Mesothelial cell of epicardium (in vitro differentiated cells): ENCODE measurements at regions not wholly inside any gene's neighbourhood (a gene's known extent, or its start where the extent isn't known, plus 50 kb on each side); places are given as distances from the start of the nearest gene placed in this dataset.

ENCODE experiments used
- DNase-seq, 2 experiments: peaks; one replicate each; pipeline ENCODE4 v3.0.0; 2021; ENCODE audit warnings: low spot score in 2 of 2; ENCODE audit not compliant: unreplicated experiment in 2 of 2
- H3K27ac Mint-ChIP-seq: 2 replicates; pipeline ENCODE4 v1.8.0; 2021; ENCODE audit warnings: mixed read lengths
- H3K27me3 Mint-ChIP-seq: 2 replicates; pipeline ENCODE4 v1.8.0; 2021; ENCODE audit warnings: low read depth, mixed read lengths
- H3K36me3 Mint-ChIP-seq: 2 replicates; pipeline ENCODE4 v1.8.0; 2021; ENCODE audit warnings: mixed read lengths
- H3K4me1 Mint-ChIP-seq: 2 replicates; pipeline ENCODE4 v1.8.0; 2021; ENCODE audit warnings: mixed read lengths
- H3K4me3 Mint-ChIP-seq: 2 replicates; pipeline ENCODE4 v1.8.0; 2021; ENCODE audit warnings: mild to moderate bottlenecking, moderate library complexity, mixed read lengths
- H3K9me3 Mint-ChIP-seq: 2 replicates; pipeline ENCODE4 v1.8.0; 2021; ENCODE audit warnings: mixed read lengths
- TF ChIP-seq, protein P1 (sequence below): fragments of 200-600 bp; sonication (generic); IDR thresholded peaks from one replicate; pipeline ENCODE4 v1.5.0; 2021; ENCODE audit warnings: antibody characterized with exemption; ENCODE audit not compliant: unreplicated experiment

DNA sequence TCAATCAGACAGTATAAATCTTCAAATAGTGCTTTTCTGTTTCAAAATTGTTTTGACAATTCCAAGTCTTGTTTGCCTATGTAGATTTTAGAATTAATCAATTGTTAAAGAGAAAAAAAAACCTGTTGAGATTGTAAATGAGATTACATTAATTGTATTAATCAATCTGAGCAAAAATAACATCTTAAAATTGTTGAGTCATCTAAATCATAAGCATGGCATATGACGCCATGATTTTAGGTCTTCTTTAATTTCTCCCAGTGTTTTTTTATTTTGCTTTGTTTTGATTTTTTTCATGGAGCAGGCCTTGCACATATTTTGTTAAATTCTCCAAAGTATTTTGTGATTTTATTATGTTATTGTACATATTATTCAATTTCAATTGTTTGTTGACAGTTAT lies 988.0 kb upstream of the SEMA6A start:
- Mint-ChIP-seq H3K36me3 (no peaks in the 10 kb centered on the region), H3K4me3 (no peak overlapping the region), H3K27ac (no peak overlapping the region), H3K4me1 (peaks cover 6% of the 10 kb centered on the region), H3K27me3 (no peaks in the 10 kb centered on the region), H3K9me3 (no peaks in the 10 kb centered on the region)
- TF ChIP-seq, protein P1, sequence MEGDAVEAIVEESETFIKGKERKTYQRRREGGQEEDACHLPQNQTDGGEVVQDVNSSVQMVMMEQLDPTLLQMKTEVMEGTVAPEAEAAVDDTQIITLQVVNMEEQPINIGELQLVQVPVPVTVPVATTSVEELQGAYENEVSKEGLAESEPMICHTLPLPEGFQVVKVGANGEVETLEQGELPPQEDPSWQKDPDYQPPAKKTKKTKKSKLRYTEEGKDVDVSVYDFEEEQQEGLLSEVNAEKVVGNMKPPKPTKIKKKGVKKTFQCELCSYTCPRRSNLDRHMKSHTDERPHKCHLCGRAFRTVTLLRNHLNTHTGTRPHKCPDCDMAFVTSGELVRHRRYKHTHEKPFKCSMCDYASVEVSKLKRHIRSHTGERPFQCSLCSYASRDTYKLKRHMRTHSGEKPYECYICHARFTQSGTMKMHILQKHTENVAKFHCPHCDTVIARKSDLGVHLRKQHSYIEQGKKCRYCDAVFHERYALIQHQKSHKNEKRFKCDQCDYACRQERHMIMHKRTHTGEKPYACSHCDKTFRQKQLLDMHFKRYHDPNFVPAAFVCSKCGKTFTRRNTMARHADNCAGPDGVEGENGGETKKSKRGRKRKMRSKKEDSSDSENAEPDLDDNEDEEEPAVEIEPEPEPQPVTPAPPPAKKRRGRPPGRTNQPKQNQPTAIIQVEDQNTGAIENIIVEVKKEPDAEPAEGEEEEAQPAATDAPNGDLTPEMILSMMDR: no peak
- no peak for DNase-seq

DNA sequence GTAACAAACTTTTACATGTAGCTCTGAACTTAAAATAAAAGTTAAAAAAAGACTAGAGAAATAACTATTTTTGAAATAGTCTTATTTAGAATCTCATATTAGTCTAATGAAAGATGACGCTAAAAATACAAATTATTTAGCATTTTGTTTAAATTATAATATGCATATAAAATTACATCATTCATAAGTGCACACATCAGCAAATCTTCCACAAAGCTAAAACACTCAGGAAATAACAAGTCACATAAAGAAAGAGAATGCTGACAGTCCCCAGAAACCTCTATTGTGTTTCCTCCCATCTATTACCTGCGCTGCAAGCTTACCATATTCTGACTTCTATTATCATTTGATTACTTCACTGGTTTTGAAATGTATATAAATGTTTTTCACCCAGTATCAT lies 986.9 kb upstream of the SEMA6A start:
- Mint-ChIP-seq H3K4me3 (no peak overlapping the region), H3K9me3 (no peaks in the 10 kb centered on the region), H3K36me3 (no peaks in the 10 kb centered on the region), H3K27ac (no peak overlapping the region), H3K4me1 (peaks cover 9% of the 10 kb centered on the region), H3K27me3 (no peaks in the 10 kb centered on the region)
- TF ChIP-seq, protein P1: no peak
- DNase-seq: no peak

DNA sequence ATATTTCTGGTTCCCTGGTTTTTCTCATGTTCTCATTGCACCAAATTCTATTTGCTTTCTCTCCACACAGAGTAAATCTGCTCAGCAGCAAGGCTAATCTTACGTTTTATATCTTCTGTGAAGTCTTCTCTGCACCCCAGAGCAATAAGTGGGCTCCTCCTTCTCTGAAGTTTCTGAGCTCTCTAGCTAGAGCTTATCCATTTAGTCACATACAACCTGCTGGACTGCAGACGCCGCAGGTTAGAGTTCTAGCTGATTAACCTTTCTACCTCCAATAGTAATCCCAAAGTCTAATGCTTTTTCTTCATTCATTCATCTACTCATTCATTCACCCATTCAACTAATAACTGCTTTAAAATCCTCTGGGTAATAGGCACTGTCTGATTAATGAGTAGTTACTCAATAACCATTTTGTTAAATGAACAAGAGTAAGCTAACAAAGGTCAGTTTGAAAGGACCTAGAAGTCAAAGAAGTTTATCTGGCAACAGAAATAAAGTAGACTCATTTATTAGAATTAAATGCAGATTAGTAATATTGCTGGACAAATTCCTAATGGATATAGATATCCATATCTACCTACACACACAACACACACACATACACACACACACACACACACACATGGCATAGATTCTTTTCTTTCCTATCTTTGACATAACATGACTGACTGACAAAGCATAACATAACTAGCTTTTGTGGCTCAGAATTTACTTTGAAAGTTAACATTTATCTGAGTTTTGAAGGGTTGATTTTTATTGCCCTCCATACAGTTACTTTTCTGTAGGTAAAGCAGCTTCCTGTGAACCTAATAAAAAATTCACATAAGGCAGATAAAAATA lies 984.6 kb upstream of the SEMA6A start:
- H3K27me3 Mint-ChIP-seq: no peaks in the 10 kb centered on the region
- peaks cover 9% of the 10 kb centered on the region for H3K4me1 Mint-ChIP-seq
- no peaks in the 10 kb centered on the region for H3K36me3 Mint-ChIP-seq
- no peaks in the 10 kb centered on the region for H3K9me3 Mint-ChIP-seq
- no peak overlapping the region for H3K4me3 Mint-ChIP-seq
- TF ChIP-seq, protein P1: no peak
- no peak for DNase-seq
- no peak overlapping the region for H3K27ac Mint-ChIP-seq

DNA sequence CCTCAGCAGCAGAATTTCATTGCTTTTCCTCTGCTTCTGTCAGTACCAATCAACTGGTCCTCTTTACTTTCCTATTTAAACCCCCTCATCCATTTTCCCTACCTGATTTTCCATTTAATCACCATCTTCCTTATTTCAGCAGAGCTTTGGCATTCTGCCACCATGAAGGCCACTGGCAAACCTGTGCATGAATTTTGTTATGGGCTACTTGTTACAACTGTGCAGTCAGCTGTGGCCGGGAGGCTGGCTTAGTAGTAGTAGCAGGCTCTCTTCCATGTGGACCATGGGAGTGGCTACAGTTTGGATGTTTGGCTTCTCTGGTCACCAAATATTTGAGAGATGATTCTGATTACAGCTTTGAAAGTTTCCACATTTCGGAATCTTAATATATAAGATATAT lies 976.6 kb upstream of the SEMA6A start:
- no peaks in the 10 kb centered on the region for H3K36me3 Mint-ChIP-seq
- TF ChIP-seq, protein P1: no peak
- H3K27ac Mint-ChIP-seq: no peak overlapping the region
- H3K4me1 Mint-ChIP-seq: no peaks in the 10 kb centered on the region
- no peak for DNase-seq
- no peak overlapping the region for H3K4me3 Mint-ChIP-seq
- no peaks in the 10 kb centered on the region for H3K9me3 Mint-ChIP-seq
- H3K27me3 Mint-ChIP-seq: no peaks in the 10 kb centered on the region

DNA sequence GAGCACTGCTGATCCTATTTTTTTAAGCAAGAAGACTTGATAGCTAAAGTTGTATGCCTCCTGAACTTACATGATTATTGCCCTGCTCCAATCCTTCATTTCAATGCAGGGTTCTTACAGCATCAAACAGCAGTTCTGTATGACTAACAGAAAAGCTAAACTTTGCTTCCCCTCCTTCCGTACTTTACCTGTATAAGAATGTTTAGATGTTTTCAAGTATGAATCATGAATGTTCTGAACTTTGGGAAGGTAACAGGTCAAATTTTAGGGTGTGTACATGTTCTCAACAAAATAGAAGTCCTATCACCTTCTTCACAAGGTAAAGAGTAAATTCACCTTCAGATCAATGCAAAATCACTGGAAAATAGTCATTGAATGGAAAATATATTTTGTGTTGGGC lies 972.6 kb upstream of the SEMA6A start:
- no peak overlapping the region for H3K4me3 Mint-ChIP-seq
- TF ChIP-seq, protein P1: no peak
- no peak for DNase-seq
- no peaks in the 10 kb centered on the region for H3K36me3 Mint-ChIP-seq
- H3K4me1 Mint-ChIP-seq: no peaks in the 10 kb centered on the region
- peaks cover 14% of the 10 kb centered on the region for H3K9me3 Mint-ChIP-seq
- H3K27me3 Mint-ChIP-seq: no peaks in the 10 kb centered on the region
- H3K27ac Mint-ChIP-seq: no peak overlapping the region
